ENCODE measurements at regions not wholly inside any gene's neighbourhood (a gene's known extent, or its start where the extent isn't known, plus 50 kb on each side); places are given as distances from the start of the nearest gene placed in this dataset.

DNA sequence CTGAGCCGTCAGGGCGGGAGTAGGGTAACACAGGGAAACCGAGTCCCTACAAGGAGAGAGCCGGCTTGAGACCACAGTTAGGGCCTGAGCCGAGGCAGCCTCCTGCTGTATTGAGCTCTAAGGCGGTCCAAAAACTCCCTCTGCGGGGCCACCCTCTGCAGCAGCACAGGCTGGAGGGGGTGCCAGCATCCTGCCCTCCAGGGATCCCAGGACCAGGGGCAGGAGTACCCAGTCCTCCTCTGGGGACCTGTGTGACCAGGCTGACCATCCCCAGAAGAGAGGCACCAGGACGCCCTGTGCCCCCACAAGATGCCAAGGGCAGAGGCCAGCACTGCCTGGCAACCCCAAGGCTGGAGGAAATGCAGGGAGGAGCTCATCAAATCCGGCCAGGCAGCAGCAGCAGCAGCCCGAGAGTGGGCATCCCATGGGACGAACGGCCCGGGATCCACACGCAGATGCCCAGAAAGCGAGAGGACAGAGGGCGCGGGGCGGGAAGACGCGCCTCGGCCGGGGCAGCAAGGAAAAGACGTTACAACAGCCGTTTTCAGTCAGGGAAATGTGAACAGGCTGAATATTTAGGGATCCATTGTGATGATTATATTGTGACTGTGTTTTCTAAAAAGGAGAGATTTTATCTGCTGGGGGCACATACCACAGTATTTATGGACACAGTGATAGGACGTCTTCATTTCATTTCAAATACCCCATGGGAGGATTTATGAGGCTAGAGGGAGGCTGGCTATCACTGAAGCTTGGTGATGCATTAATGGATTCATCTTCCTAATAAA, 57.1 kb upstream of the COL18A1 start:
- ChIA-PET CTCF (no interaction called here), POLR2A (ENCODE audit: unreplicated experiment) (no interaction called here)
- Histone ChIP-seq H3K4me1 (ENCODE audit: control insufficient read depth, insufficient read depth, low read length) (peaks cover 3% of the 10 kb centered on the region; the same call in 1 of the 2 replicates), H3K4ac (ENCODE audit: low read depth, low read length) (no peak overlapping the region), H3K79me1 (ENCODE audit: low read depth in 1 of 2, low read length in 2 of 2) (no peaks in the 10 kb centered on the region), H3K18ac (ENCODE audit: low read depth, low read length) (no peak overlapping the region; the same call in 1 of the 2 replicates), H2AK9ac (replicated peaks; ENCODE audit: low read depth, low read length, poor library complexity) (no peak overlapping the region), H2BK5ac (ENCODE audit: low read depth, low read length, poor library complexity, severe bottlenecking) (no peak overlapping the region), H3K9me3 (ENCODE audit: control insufficient read depth, insufficient read depth, low read length) (no peaks in the 10 kb centered on the region), H3K23ac (ENCODE audit: low read depth, low read length) (no peak overlapping the region), H3K9ac (ENCODE audit: low read depth, low read length) (no peak overlapping the region), H3K27me3 (ENCODE audit: control insufficient read depth, insufficient read depth, low read length) (peaks cover 2% of the 10 kb centered on the region; the same call in 1 of the 2 replicates), H4K8ac (ENCODE audit: low read depth in 2 of 2, low read length in 2 of 2) (no peak overlapping the region), H2BK120ac (ENCODE audit: low read depth, low read length) (peak overlapping the region; percentile 38; the same call in 1 of the 2 replicates), H3K14ac (replicated peaks; ENCODE audit: low read depth, low read length) (no peak overlapping the region), H4K5ac (ENCODE audit: low read depth, low read length) (no peak overlapping the region), H2AK5ac (ENCODE audit: low read depth, low read length) (no peak overlapping the region; the same call in 1 of the 2 replicates), H3K4me3 (ENCODE audit: insufficient read depth, low read depth, low read length) (no peak overlapping the region), H3K9me1 (ENCODE audit: insufficient read depth, low read length) (peaks cover 5% of the 10 kb centered on the region), H3K4me2 (ENCODE audit: low read depth, low read length) (no peak overlapping the region), H4K20me1 (ENCODE audit: insufficient read depth, low read length) (no peaks in the 10 kb centered on the region), H3K56ac (ENCODE audit: extremely low read depth, insufficient read depth, low read length) (no peak overlapping the region), H4K91ac (ENCODE audit: insufficient read depth, low read depth, low read length) (no peak overlapping the region), H3K36me3 (ENCODE audit: control insufficient read depth, insufficient read depth, low read length) (no peaks in the 10 kb centered on the region), H2BK20ac (ENCODE audit: low read depth, low read length) (no peak overlapping the region), H2BK15ac (ENCODE audit: low read depth, low read length) (peak overlapping the region; percentile 9; the same call in 1 of the 3 replicates), H2AFZ (replicated peaks; ENCODE audit: low read length, poor library complexity) (peak overlapping the region; percentile 58), H3K27ac (ENCODE audit: insufficient read depth, low read length) (no peak overlapping the region)
- no TSS peak for BruUV-seq (replicated peaks)
- 78% methylated on average over 9 of the region's 25 CpGs; no CpG with 5 or more reads in 1 of the 2 experiments for WGBS, 2 experiments (ENCODE audit: extremely low coverage in 2 of 2, insufficient read length in 1 of 2)
- intact Hi-C loops (cut with micrococcal nuclease) (no loop called here), in situ Hi-C loops (cut with MboI; ENCODE audit: low sequenced_read_pairs) (no loop called here), dilution Hi-C loops (cut with HindIII; ENCODE audit: low sequenced_read_pairs, unreplicated experiment) (no loop called here)
- DNase-seq (no peak), ATAC-seq (ENCODE audit: low read depth) (no peak)
- TF ChIP-seq FOS (IDR thresholded peaks at IDR 0.05; ENCODE audit: low read depth, low read length) (no peak), NFE2L2 (IDR thresholded peaks at IDR 0.05; ENCODE audit: low read depth, low read length) (no peak), CEBPB (IDR thresholded peaks at IDR 0.05; ENCODE audit: low read depth, low read length) (no peak), RCOR1 (IDR thresholded peaks at IDR 0.05; ENCODE audit: insufficient replicate concordance, low read length) (no peak), SMC3 (IDR thresholded peaks at IDR 0.05; ENCODE audit: low read depth, low read length) (no peak)
- TF ChIP-seq, protein P1, sequence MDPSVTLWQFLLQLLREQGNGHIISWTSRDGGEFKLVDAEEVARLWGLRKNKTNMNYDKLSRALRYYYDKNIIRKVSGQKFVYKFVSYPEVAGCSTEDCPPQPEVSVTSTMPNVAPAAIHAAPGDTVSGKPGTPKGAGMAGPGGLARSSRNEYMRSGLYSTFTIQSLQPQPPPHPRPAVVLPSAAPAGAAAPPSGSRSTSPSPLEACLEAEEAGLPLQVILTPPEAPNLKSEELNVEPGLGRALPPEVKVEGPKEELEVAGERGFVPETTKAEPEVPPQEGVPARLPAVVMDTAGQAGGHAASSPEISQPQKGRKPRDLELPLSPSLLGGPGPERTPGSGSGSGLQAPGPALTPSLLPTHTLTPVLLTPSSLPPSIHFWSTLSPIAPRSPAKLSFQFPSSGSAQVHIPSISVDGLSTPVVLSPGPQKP (IDR thresholded peaks at IDR 0.05; ENCODE audit: borderline replicate concordance, low read depth, low read length): no peak

Measured in IMR-90 (cell line).